Hypothalamus (tissue), 51 donors: ENCODE measurements at regions not wholly inside any gene's neighbourhood (a gene's known extent, or its start where the extent isn't known, plus 50 kb on each side); places are given as distances from the start of the nearest gene placed in this dataset.

Experiments
- DNase-seq, 51 donors: peaks; one replicate each; lab custom pipeline; 2025; lab: John Stamatoyannopoulos, UW

- DNase-seq: no peak
Observed at GRCh38 chr16:88276591-88276990, 106.2 kb upstream of the ZNF469 start.

- no peak for DNase-seq
Observed at GRCh38 chr16:88279998-88280397, 102.8 kb upstream of the ZNF469 start.

GRCh38 chr16:88281858-88282563 lies 100.7 kb upstream of the ZNF469 start:
- no peak for DNase-seq

- no peak for DNase-seq
Observed at GRCh38 chr16:88282564-88283395, 100.0 kb upstream of the ZNF469 start.

- DNase-seq: no peak
Observed at GRCh38 chr16:88283596-88283995, 99.2 kb upstream of the ZNF469 start.

- no peak for DNase-seq
Observed at GRCh38 chr16:88284101-88284500, 98.7 kb upstream of the ZNF469 start.

- DNase-seq: peak in 1 of 51 donors; percentile 2
Observed at GRCh38 chr16:88284626-88285513, 97.9 kb upstream of the ZNF469 start.

GRCh38 chr16:88285514-88285822 lies 97.3 kb upstream of the ZNF469 start:
- DNase-seq: no peak

- no peak for DNase-seq
Observed at GRCh38 chr16:88286301-88286923, 96.3 kb upstream of the ZNF469 start.

- peak in 1 of 51 donors; percentile 14 for DNase-seq
Observed at GRCh38 chr16:88287219-88287618, 95.5 kb upstream of the ZNF469 start.

GRCh38 chr16:88288303-88288702 lies 94.5 kb upstream of the ZNF469 start:
- DNase-seq: no peak

GRCh38 chr16:88289001-88289400 lies 93.8 kb upstream of the ZNF469 start:
- DNase-seq: no peak

- no peak for DNase-seq
Observed at GRCh38 chr16:88289561-88289960, 93.2 kb upstream of the ZNF469 start.

GRCh38 chr16:88289968-88290401 lies 92.8 kb upstream of the ZNF469 start:
- DNase-seq: no peak

GRCh38 chr16:88290850-88291830 lies 91.6 kb upstream of the ZNF469 start:
- no peak for DNase-seq

- no peak for DNase-seq
Observed at GRCh38 chr16:88292007-88292970, 90.5 kb upstream of the ZNF469 start.

GRCh38 chr16:88293097-88293496 lies 89.7 kb upstream of the ZNF469 start:
- no peak for DNase-seq
